Sigmoid colon (tissue), 6 donors: ENCODE measurements at regions not wholly inside any gene's neighbourhood (a gene's known extent, or its start where the extent isn't known, plus 50 kb on each side); places are given as distances from the start of the nearest gene placed in this dataset.

ENCODE experiments used
- DNase-seq: peaks from one replicate; pipeline ENCODE4 v3.0.0-alpha.2; 2019
- H3K27ac ChIP-seq, 4 donors: fragments of 200-600 bp; sonication (generic); one replicate each; pipeline ENCODE4 v1.5.1; 2016 to 2019; ENCODE audit warnings: mild to moderate bottlenecking in 1 of 4
- H3K27me3 ChIP-seq, 3 donors: fragments of 200-600 bp; sonication (generic); one replicate each; pipeline ENCODE4 v1.5.1; 2019; ENCODE audit warnings: mild to moderate bottlenecking in 1 of 3
- H3K36me3 ChIP-seq, 4 donors: fragments of 200-600 bp; sonication (generic); one replicate each; pipeline ENCODE4 v1.5.1; 2016 to 2019
- H3K4me1 ChIP-seq, 4 donors: fragments of 200-600 bp; sonication (generic); one replicate each; pipeline ENCODE4 v1.5.1; 2017 to 2019
- H3K4me3 ChIP-seq, 4 donors: fragments of 200-600 bp; sonication (generic); one replicate each; pipeline ENCODE4 v1.5.1; 2017 to 2019; ENCODE audit warnings: mild to moderate bottlenecking in 2 of 4, moderate library complexity in 1 of 4
- H3K9me3 ChIP-seq, 4 donors: fragments of 200-600 bp in 3 of 4; sonication (generic) in 3 of 4; one replicate each; pipeline versions ENCODE4 v1.5.1 to v1.6.1; 2013 to 2019
- EP300 ChIP-seq, 4 donors: sonication (generic); formaldehyde crosslinking; IDR thresholded peaks; one replicate each; pipeline ENCODE4 v1.6.1; 2017; ENCODE audit warnings: antibody characterized with exemption in 4 of 4
- POLR2A ChIP-seq, 2 donors: fragments of 450-650 bp; IDR thresholded peaks; one replicate each; pipeline ENCODE4 v1.6.1; 2016; ENCODE audit warnings: antibody characterized with exemption in 2 of 2, mild to moderate bottlenecking in 2 of 2, moderate library complexity in 2 of 2
- POLR2AphosphoS5 ChIP-seq, 4 donors: sonication (generic); formaldehyde crosslinking; IDR thresholded peaks; one replicate each; pipeline ENCODE4 v1.6.1; 2017; ENCODE audit warnings: antibody characterized with exemption in 4 of 4
- WGBS, 2 donors: extraction: QIAGEN DNeasy Blood & Tissue Kit; methylation state at CpG; one replicate each; pipeline ENCODE4 v1.1.7; 2013; 5-methylcytosine and 5-hydroxymethylcytosine counted together
- intact Hi-C: fragments of 100-400 bp; cut with DNase I; formaldehyde crosslinking; loops from one replicate; pipeline ENCODE4 v1.15.1; 2023
- TF ChIP-seq, protein P1 (sequence below), 4 experiments: fragments of 450-650 bp in 3 of 4; fragments of 200-600 bp in 1 of 4; IDR thresholded peaks; one replicate each; pipeline ENCODE4 v1.5.1; 2016 to 2019; ENCODE audit warnings: antibody characterized with exemption in 4 of 4, mild to moderate bottlenecking in 3 of 4, moderate library complexity in 2 of 4
- donor health status: healthy with polysubstance abuse.
- donor health status: healthy.

DNA sequence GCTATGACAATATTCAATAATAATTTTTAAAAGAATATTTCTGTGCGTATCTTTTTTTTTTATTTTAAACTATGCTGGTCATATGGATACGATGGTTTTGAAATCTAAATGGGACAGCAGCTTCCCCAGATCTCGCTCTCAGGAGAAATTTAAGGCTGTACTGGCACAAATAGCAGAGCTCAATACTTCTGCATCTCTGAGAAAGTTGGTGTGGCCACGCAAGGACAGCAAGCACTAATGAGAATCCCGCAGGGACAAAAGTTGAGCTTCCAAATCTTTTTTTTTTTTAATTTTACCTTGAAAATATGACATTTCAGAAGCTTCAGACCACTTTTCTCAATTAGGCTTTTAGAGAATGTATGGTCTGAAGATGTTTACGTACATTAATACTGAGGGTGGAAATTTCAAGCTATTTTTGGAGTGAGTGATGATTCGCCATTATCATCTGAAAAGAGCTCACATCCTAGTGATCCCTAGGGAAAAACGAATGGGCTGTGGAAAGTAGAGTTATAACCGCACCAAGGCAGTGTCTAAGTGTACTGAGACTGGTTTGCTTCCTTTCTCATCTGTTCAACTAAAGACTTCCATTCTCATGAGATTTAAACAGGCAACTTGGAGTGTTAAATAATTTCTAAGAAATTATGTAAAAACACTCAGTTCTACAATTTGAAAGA, 840.0 kb downstream of the C6orf118 start:
- TF ChIP-seq POLR2A (IDR thresholded peaks at IDR 0.05) (no peak), EP300 (IDR thresholded peaks at IDR 0.05) (no peak), POLR2AphosphoS5 (IDR thresholded peaks at IDR 0.05) (no peak)
- TF ChIP-seq, protein P1, sequence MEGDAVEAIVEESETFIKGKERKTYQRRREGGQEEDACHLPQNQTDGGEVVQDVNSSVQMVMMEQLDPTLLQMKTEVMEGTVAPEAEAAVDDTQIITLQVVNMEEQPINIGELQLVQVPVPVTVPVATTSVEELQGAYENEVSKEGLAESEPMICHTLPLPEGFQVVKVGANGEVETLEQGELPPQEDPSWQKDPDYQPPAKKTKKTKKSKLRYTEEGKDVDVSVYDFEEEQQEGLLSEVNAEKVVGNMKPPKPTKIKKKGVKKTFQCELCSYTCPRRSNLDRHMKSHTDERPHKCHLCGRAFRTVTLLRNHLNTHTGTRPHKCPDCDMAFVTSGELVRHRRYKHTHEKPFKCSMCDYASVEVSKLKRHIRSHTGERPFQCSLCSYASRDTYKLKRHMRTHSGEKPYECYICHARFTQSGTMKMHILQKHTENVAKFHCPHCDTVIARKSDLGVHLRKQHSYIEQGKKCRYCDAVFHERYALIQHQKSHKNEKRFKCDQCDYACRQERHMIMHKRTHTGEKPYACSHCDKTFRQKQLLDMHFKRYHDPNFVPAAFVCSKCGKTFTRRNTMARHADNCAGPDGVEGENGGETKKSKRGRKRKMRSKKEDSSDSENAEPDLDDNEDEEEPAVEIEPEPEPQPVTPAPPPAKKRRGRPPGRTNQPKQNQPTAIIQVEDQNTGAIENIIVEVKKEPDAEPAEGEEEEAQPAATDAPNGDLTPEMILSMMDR (IDR thresholded peaks at IDR 0.05) = no peak
- intact Hi-C loops = no loop called here

GRCh38 chr6:164455835-164456234, 853.6 kb downstream of the C6orf118 start:
- no peaks in the 10 kb centered on the region for H3K27me3 ChIP-seq
- H3K9me3 ChIP-seq = peaks cover 0 to 2% (median 0%) of the 10 kb centered on the region in 4 donors
- TF ChIP-seq EP300 (IDR thresholded peaks at IDR 0.05) (no peak), POLR2AphosphoS5 (IDR thresholded peaks at IDR 0.05) (no peak), POLR2A (IDR thresholded peaks at IDR 0.05) (no peak)
- TF ChIP-seq, protein P1 (IDR thresholded peaks at IDR 0.05) = no peak
- DNase-seq = no peak
- 80 to 81% methylated on average over 9 of the region's 9 CpGs for WGBS, 2 donors
- intact Hi-C loops = no loop called here
- no peaks in the 10 kb centered on the region for H3K36me3 ChIP-seq
- no peak overlapping the region for H3K4me3 ChIP-seq
- no peaks in the 10 kb centered on the region for H3K4me1 ChIP-seq
- H3K27ac ChIP-seq = no peak overlapping the region

More for the DNA sequence above, 840.0 kb downstream of the C6orf118 start:
- no peaks in the 10 kb centered on the region for H3K36me3 ChIP-seq
- H3K4me3 ChIP-seq = no peak overlapping the region
- 82 to 83% methylated on average over 9 of the region's 9 CpGs for WGBS, 2 donors
- no peaks in the 10 kb centered on the region for H3K27me3 ChIP-seq
- no peak overlapping the region for H3K27ac ChIP-seq
- DNase-seq = no peak
- no peaks in the 10 kb centered on the region for H3K4me1 ChIP-seq
- H3K9me3 ChIP-seq = no peaks in the 10 kb centered on the region

GRCh38 chr6:164453835-164454234, 855.6 kb downstream of the C6orf118 start:
- Histone ChIP-seq H3K4me3 (no peak overlapping the region), H3K27me3 (no peaks in the 10 kb centered on the region), H3K4me1 (no peaks in the 10 kb centered on the region), H3K9me3 (peaks cover 0 to 2% (median 0%) of the 10 kb centered on the region in 4 donors), H3K27ac (no peak overlapping the region), H3K36me3 (no peaks in the 10 kb centered on the region)
- TF ChIP-seq POLR2A (IDR thresholded peaks at IDR 0.05) (no peak), EP300 (IDR thresholded peaks at IDR 0.05) (no peak), POLR2AphosphoS5 (IDR thresholded peaks at IDR 0.05) (no peak)
- TF ChIP-seq, protein P1 (IDR thresholded peaks at IDR 0.05) = no peak
- DNase-seq = no peak
- intact Hi-C loops = no loop called here
- 85 to 91% methylated on average over 3 of the region's 3 CpGs for WGBS, 2 donors

DNA sequence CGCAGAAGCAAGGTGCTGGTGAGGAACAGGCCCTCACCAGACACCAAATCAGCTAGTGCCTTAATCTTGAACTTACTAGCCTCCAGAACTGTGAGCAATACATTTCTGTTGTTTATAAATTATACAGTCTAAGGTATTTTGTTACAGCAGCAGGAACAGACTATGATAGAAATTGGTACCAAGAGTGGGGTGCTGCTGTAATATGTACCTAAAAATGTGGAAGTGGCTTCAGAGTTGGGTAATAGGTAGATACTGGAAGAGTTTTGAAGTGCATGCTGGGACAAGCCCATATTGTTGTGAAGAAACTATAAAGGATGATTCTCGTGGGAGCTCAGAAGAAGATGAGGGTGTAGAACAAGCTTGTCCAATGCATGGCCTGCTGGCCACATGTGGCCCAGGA, 866.8 kb downstream of the C6orf118 start:
- WGBS, 2 donors = 85 to 88% methylated on average over 2 of the region's 2 CpGs
- no peaks in the 10 kb centered on the region for H3K36me3 ChIP-seq
- intact Hi-C loops = no loop called here

More for the DNA sequence above, 866.8 kb downstream of the C6orf118 start:
- Histone ChIP-seq H3K4me3 (no peak overlapping the region), H3K27ac (no peak overlapping the region), H3K4me1 (no peaks in the 10 kb centered on the region), H3K27me3 (no peaks in the 10 kb centered on the region), H3K9me3 (peaks cover 0 to 5% (median 0%) of the 10 kb centered on the region in 4 donors)
- TF ChIP-seq EP300 (IDR thresholded peaks at IDR 0.05) (no peak), POLR2A (IDR thresholded peaks at IDR 0.05) (no peak), POLR2AphosphoS5 (IDR thresholded peaks at IDR 0.05) (no peak)
- TF ChIP-seq, protein P1 (IDR thresholded peaks at IDR 0.05) = no peak
- no peak for DNase-seq
